NCI-H460 (cell line): ENCODE measurements at regions not wholly inside any gene's neighbourhood (a gene's known extent, or its start where the extent isn't known, plus 50 kb on each side); places are given as distances from the start of the nearest gene placed in this dataset.

ENCODE experiments used
- DNase-seq: peaks from one replicate; pipeline ENCODE4 v3.0.0-alpha.2; 2016; ENCODE audit warnings: low read depth; ENCODE audit errors: extremely low read depth

- DNase-seq = no peak
Measured at GRCh38 chr9:88784960-88785359, 206.3 kb upstream of the S1PR3 start.

- no peak for DNase-seq
Measured at GRCh38 chr9:88786291-88787079, 204.8 kb upstream of the S1PR3 start.

- no peak for DNase-seq
Measured at GRCh38 chr9:88789785-88790184, 201.5 kb upstream of the S1PR3 start.

DNA sequence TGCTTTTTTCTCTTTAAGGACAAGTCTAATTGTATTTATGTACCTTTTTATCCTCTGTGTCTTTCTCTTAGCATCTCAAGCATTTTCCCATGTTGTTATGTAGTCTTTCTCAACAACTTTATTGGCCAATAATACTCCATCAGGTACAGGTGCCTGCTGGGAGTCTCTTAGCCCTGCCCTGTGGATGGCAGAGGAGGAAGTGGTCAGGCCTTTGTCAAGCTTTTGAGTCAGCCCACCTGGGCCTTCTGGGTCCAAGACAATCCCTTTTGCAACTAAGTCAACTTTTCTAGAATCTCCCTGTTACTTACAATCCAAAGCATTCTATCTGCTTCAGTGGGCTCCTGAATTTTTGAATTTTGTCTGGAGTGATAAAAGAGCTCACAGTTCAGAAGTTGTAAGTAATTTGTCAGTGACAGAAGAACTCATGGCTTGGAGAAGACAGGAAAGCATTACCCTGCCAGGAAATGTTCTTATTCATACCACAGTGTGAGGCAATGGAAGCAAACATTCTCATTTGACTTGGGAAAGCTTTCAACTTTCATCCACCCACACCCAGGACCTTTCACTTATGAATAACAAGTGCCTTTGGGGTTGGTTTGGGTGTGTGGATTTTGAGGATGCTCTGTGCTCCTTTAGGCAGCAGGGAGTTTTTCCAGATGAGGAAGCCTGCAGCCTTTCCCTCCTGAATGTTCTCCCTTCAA, 200.0 kb upstream of the S1PR3 start:
- no peak for DNase-seq

GRCh38 chr9:88792502-88792901, 198.8 kb upstream of the S1PR3 start:
- no peak for DNase-seq

DNA sequence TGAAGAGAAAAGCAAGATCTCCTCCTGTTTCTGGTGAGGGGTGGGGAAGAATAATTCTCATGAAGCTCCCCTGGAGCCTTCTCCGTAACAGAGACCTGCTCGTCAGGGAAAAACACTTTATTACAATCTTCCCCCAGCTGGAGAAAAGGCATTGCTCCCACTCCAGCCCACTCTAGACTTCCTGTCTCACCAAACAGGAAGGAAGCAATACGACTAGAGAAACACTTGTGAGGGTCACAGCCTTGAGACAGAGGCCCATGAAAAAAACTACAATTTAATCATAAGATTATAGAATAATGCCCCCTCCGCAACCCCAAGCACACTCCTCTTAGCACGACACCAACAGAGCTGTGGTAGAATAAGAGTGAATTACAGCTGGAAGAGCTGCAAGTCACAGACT, 197.2 kb upstream of the S1PR3 start:
- no peak for DNase-seq

GRCh38 chr9:88796947-88797346, 194.3 kb upstream of the S1PR3 start:
- DNase-seq = no peak

GRCh38 chr9:88798476-88798875, 192.8 kb upstream of the S1PR3 start:
- no peak for DNase-seq

DNA sequence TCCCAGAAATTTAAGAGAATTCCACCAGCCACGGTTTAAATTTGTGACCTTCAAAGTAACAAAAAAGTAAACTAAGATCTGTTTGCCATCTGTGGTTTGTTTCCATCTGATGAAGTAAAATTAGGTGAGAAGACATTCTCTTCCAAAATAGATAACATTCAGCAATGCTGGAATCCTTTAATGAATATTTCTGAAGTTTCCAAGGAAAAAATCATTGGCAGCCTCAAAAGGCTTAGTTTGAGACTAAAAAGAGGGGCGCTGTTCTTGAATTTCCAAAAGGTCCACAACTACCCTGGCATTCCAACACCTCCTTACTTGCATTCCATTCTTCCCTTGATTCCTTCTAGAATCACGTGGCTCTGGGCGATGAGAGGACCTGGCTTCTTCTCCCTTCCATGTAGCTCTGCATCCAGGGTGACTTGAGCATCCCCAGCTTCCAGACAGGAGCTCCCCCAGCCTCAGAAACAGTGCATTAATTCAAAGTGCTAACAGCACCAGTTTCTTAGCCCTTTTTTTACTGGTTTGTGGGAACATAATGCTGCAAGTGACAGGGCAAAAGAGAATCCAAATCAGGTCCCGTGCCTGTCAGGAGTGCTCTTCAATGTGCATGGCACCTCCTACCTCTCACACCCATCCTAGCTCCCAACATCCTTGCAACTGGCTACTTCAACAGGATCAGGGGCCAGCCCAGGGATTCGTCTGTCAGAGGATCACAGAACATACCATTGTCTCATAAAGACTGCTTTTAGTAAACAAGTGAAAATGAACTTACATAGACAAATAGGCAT, 191.5 kb upstream of the S1PR3 start:
- DNase-seq = no peak

DNA sequence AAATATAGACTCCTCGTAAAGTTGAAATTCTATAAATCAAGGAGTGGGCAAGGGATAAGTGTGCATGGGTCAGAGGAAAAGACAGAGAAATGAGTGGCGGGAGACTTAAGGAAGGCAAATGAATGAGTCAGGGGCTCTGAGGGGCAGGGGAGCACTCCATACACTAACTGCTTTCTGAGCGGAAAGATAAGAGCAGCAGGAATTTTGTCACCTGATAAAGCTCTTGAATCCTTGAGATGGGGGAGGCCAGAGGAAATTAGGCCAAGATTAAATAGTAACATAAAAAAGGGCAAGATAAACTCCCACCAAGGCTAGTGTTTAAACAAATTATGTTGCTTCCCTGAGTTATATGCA, 191.0 kb upstream of the S1PR3 start:
- DNase-seq = no peak

- DNase-seq = no peak
Measured at GRCh38 chr9:88801214-88801796, 190.0 kb upstream of the S1PR3 start.

GRCh38 chr9:88802533-88802932, 188.7 kb upstream of the S1PR3 start:
- DNase-seq = no peak

GRCh38 chr9:88803546-88804253, 187.6 kb upstream of the S1PR3 start:
- DNase-seq = no peak

DNA sequence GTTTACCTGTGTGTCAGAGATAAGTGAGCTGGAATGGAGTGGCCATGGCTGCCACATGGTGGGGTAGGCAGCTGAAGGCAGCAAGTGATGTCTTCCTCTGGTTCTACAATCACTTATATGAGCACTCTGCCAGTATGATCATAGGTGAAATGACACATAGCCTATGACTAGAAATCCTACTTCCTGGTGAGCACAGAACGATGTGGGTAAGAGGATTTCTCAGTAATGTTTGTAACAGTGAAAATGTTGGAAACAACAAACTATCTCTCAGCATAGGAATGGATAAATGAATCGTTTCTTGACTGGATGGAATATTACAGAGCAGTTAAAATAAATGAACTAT, 187.0 kb upstream of the S1PR3 start:
- no peak for DNase-seq

DNA sequence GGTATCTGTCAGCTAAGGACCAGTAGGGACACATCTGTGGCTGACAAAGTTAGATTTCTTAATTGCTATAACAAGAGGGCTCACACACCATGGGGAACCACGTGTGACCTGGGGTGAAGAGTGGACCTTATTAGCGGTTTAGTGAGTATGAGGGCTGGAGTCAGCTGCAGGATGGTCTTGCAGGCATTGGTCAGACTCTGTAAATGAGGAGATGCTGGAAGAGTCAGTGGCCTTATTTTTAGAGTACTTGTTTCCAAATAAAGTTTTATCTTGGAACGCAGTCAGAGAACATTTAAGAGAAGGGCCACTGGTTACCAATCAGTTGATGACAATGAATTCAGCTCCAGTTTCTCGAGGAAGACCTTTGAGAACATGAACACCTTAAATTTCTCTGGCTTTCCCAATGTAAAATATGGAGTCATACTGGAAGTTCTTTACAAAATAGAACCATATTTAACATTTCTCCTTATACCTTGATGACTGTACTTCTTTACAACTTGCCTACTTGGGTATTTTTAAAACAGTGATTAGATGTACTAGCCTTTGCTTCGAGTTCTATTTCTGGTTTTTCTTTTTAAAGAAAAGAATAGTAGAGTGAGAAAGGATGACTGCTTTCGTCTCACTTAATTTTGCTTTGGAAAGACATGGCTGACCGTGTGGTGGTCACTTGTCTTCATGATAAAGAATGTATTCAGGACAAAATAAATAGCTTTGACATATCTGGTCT, 185.9 kb upstream of the S1PR3 start:
- no peak for DNase-seq

DNA sequence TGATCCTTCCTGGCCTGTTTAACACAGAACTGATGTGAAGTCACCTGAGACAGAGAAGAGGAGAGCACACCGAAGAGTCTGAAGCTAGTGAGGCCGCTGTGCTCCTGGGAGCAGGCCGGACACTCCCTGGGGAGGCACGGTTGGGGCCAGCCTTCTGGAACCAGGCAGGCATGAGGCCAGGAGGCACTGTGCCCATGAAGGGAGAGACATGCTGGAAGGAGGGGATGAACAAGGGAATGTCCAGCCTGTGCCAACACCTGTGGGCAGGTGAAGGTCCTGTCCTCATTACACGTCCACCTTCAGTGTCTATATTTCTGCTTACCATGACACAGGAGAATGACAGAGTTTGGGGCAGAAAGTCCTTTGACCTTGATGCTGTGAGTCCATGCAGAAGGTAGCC, 183.8 kb upstream of the S1PR3 start:
- no peak for DNase-seq

DNA sequence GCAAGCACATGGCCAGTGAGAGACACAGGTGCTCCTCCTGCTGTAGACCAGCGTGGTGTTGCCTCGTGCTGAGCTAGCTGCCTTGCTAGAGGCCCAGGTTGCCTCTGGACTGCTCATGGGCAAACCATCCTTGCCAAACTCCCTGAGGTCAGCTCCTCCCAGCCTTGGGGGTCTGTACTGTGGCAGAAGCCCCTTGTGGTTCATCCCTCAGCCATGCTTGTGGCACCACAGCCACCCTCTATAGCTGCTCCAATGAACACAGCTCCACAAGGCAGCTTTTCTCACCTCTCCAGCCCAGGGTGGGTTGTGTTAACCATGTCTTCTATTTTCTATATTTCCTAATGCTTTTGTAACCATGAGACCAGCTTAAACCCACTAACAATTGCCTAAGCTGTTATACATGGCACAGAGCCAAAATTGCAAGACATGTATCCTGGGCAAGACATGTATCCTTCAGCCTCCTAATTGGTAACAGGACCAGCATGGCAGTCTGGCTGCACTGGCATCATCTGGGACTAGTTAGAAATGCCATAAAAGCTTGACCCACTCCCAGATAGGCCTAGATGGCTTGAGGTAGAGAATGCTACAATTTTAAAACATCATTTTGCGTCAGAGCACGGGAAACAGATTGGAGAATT, 183.1 kb upstream of the S1PR3 start:
- DNase-seq = no peak

DNA sequence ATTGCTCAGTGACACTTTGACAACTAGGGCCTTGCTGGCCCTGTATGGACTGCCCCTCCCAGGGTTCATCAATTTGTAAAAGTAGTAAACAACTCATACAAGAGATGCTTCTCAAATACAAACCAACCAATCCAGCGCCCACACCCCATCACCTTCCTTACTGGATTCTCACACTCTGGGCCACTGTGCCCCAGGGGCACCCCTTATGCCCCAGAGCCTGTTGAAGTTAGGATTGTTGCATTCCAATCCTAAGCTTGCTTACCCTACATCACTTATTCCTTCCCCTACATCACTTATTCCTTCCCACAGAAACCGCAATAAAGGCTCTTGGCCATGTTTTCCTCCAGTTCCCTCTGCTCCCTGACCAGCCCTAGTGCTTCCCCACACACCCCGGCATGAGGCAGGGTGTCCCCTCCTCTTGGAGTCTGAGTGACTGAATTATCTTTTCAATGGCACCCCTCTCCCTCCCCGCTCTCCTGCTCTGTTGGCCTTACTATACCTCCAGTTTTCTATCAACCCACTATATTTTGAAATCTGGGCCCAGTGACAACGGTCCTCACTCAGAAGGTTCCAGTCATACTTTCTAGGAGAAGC, 182.4 kb upstream of the S1PR3 start:
- DNase-seq = no peak
